Heart left ventricle (tissue), 13 donors: ENCODE measurements at regions not wholly inside any gene's neighbourhood (a gene's known extent, or its start where the extent isn't known, plus 50 kb on each side); places are given as distances from the start of the nearest gene placed in this dataset.

ENCODE experiments used
- CTCF ChIP-seq, 12 donors: fragments of 200-600 bp; sonication (generic) in 4 of 12; IDR thresholded peaks; one replicate each; pipeline versions ENCODE4 v1.5.0 to v1.8.0; 2018 to 2022; ENCODE audit warnings: antibody characterized with exemption in 12 of 12, mild to moderate bottlenecking in 5 of 12
- POLR2A ChIP-seq, 2 donors: fragments of 450-650 bp; IDR thresholded peaks; one replicate each; pipeline ENCODE4 v1.6.1; 2017; ENCODE audit warnings: antibody characterized with exemption in 2 of 2, mild to moderate bottlenecking in 2 of 2, moderate library complexity in 2 of 2
- donor health status: ischemic (EF 13 %, LVEDD 7.1; RV severe dilation, severe dysfunction).
- donor health status: DM: no; HTN: yes; CAD: no.
- donor health status: DM: no; HTN: no; CAD: no.
- donor health status: ischemic (EF 25% LVEDD 6.9; RV normal size, moderate dysfunction).
- donor health status: ischemic (EF 25% LVEDD 5.7; RV mildly dilated, moderate dysfunction).
- donor health status: ischemic (EF 35%, LVEDD 5.7; RV mildly dilated, moderate dysfunction).
- donor health status: nonischemic (EF 11% LVEDD 7.7; RV severe dilation, severe dysfunction).
- donor health status: DM: yes; HTN: yes; CAD: no.
- donor health status: PGD.
- donor health status: ischemic (EF 29% LVEDD 5.4; RV normal size, mild dysfunction).
- donor health status: nonischemic (EF 23%, LVEDD 6.1; RV moderate dilation, normal function).

- no peak for TF ChIP-seq CTCF (IDR thresholded peaks at IDR 0.05)
- TF ChIP-seq POLR2A (IDR thresholded peaks at IDR 0.05): no peak
Observed at GRCh38 chr20:56796345-56796744, 167.2 kb downstream of the TFAP2C start.
